AG09309 (cell line): ENCODE measurements at regions not wholly inside any gene's neighbourhood (a gene's known extent, or its start where the extent isn't known, plus 50 kb on each side); places are given as distances from the start of the nearest gene placed in this dataset.

ENCODE experiments used
- DNase-seq: peaks from one replicate; pipeline ENCODE4 v3.0.0-alpha.2; 2010; ENCODE audit warnings: low read depth
- H3K4me3 ChIP-seq: 2 replicates; pipeline ENCODE4 v1.5.1; 2011; ENCODE audit warnings: mild to moderate bottlenecking, low read depth, low read length, moderate library complexity; ENCODE audit not compliant: control insufficient read depth
- CTCF ChIP-seq: IDR thresholded peaks from 2 replicates; pipeline ENCODE4 v1.5.1; 2011; ENCODE audit warnings: mild to moderate bottlenecking, low read depth, low read length, inconsistent platforms; ENCODE audit not compliant: insufficient read depth, control insufficient read depth; ENCODE audit errors: missing control alignments

- TF ChIP-seq CTCF: no peak
- DNase-seq: no peak
- H3K4me3 ChIP-seq: no peak overlapping the region
Observed at GRCh38 chr14:34170882-34171281, 220.0 kb upstream of the EGLN3 start.

GRCh38 chr14:34169561-34169960 lies 218.7 kb upstream of the EGLN3 start:
- TF ChIP-seq CTCF: no peak
- no peak for DNase-seq
- H3K4me3 ChIP-seq: no peak overlapping the region

- no peak overlapping the region for H3K4me3 ChIP-seq
- no peak for TF ChIP-seq CTCF
- DNase-seq: no peak
Observed at GRCh38 chr14:34168656-34169055, 217.8 kb upstream of the EGLN3 start.

- DNase-seq: no peak
- no peak overlapping the region for H3K4me3 ChIP-seq
- no peak for TF ChIP-seq CTCF
Observed at GRCh38 chr14:34165847-34166350, 215.0 kb upstream of the EGLN3 start.

GRCh38 chr14:34164162-34164864 lies 213.4 kb upstream of the EGLN3 start:
- H3K4me3 ChIP-seq: no peak overlapping the region
- no peak for TF ChIP-seq CTCF
- no peak for DNase-seq

GRCh38 chr14:34161351-34162082 lies 210.6 kb upstream of the EGLN3 start:
- no peak overlapping the region for H3K4me3 ChIP-seq
- no peak for TF ChIP-seq CTCF
- no peak for DNase-seq
